ENCODE measurements at regions not wholly inside any gene's neighbourhood (a gene's known extent, or its start where the extent isn't known, plus 50 kb on each side); places are given as distances from the start of the nearest gene placed in this dataset.

- Histone ChIP-seq H3K36me3 (replicated peaks) (no peaks in the 10 kb centered on the region), H3K27me3 (replicated peaks) (no peaks in the 10 kb centered on the region), H3K4me3 (ENCODE audit: low read depth, low read length) (no peak overlapping the region), H3K27ac (no peak overlapping the region)
- in situ Hi-C loops (cut with HindIII; ENCODE audit: low pct_ligation_motif_present, low sequenced_read_pairs), result no loop called here
- TF ChIP-seq, protein P1, sequence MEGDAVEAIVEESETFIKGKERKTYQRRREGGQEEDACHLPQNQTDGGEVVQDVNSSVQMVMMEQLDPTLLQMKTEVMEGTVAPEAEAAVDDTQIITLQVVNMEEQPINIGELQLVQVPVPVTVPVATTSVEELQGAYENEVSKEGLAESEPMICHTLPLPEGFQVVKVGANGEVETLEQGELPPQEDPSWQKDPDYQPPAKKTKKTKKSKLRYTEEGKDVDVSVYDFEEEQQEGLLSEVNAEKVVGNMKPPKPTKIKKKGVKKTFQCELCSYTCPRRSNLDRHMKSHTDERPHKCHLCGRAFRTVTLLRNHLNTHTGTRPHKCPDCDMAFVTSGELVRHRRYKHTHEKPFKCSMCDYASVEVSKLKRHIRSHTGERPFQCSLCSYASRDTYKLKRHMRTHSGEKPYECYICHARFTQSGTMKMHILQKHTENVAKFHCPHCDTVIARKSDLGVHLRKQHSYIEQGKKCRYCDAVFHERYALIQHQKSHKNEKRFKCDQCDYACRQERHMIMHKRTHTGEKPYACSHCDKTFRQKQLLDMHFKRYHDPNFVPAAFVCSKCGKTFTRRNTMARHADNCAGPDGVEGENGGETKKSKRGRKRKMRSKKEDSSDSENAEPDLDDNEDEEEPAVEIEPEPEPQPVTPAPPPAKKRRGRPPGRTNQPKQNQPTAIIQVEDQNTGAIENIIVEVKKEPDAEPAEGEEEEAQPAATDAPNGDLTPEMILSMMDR (IDR thresholded peaks at IDR 0.05; ENCODE audit: low read depth, low read length, missing control alignments), result no peak
- no peak for DNase-seq
Measured at GRCh38 chr18:60775978-60776377, 403.4 kb upstream of the MC4R start.

DNA sequence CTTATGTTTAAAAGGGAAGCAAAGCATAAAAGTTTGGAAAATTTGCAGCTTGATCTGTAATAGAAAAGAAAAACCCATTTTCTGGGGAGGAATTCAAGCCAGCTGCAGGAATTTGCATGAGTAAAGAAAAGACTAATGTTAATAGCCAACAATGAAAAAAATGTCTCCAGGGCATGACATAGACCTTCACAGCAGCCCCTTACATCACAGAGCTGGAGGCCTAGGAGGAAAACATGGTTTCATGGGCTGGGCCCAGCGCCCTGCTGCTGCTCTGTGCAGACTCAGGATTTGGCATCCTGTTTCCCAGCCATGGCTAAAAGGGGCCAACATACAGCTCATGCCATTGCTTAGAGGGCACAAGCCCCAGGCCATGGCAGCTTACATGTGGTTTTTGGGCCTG is 411.6 kb upstream of the MC4R start:
- TF ChIP-seq, protein P1 (IDR thresholded peaks at IDR 0.05; ENCODE audit: low read depth, low read length, missing control alignments), result no peak
- DNase-seq, result no peak
- H3K4me3 ChIP-seq (ENCODE audit: low read depth, low read length), result no peak overlapping the region
- H3K27ac ChIP-seq, result no peak overlapping the region
- no peaks in the 10 kb centered on the region for H3K27me3 ChIP-seq (replicated peaks)
- in situ Hi-C loops (cut with HindIII; ENCODE audit: low pct_ligation_motif_present, low sequenced_read_pairs), result no loop called here
- H3K36me3 ChIP-seq (replicated peaks), result no peaks in the 10 kb centered on the region

GRCh38 chr18:60794802-60795201 is 422.2 kb upstream of the MC4R start:
- H3K27ac ChIP-seq, result no peak overlapping the region
- no peak overlapping the region for H3K4me3 ChIP-seq (ENCODE audit: low read depth, low read length)
- no peaks in the 10 kb centered on the region for H3K27me3 ChIP-seq (replicated peaks)
- in situ Hi-C loops (cut with HindIII; ENCODE audit: low pct_ligation_motif_present, low sequenced_read_pairs), result no loop called here
- TF ChIP-seq, protein P1 (IDR thresholded peaks at IDR 0.05; ENCODE audit: low read depth, low read length, missing control alignments), result no peak
- DNase-seq, result no peak
- no peaks in the 10 kb centered on the region for H3K36me3 ChIP-seq (replicated peaks)

- Histone ChIP-seq H3K36me3 (replicated peaks) (no peaks in the 10 kb centered on the region), H3K27me3 (replicated peaks) (no peaks in the 10 kb centered on the region), H3K4me3 (ENCODE audit: low read depth, low read length) (no peak overlapping the region), H3K27ac (no peak overlapping the region)
- in situ Hi-C loops (cut with HindIII; ENCODE audit: low pct_ligation_motif_present, low sequenced_read_pairs), result no loop called here
- no peak for DNase-seq
- TF ChIP-seq, protein P1 (IDR thresholded peaks at IDR 0.05; ENCODE audit: low read depth, low read length, missing control alignments), result no peak
Measured at GRCh38 chr18:60804415-60804814, 431.8 kb upstream of the MC4R start.

DNA sequence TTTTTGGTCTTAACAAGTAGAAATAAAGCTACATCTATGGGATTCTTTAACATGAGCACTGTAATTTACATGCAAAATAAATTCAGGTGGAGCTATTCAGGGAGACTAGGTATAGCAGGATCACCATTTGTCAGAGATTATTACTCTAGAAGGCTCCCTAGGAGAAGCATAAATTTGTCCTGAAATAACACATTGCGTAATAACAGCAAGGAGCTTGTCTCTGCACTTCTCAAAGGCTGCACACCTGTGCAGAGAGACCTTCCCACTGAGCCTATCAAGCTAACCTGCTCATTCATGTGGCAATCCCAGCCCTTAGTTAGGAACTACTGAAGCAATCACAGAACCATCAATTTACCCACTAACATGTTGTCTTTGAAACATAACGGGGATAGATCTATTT is 437.4 kb upstream of the MC4R start:
- TF ChIP-seq, protein P1 (IDR thresholded peaks at IDR 0.05; ENCODE audit: low read depth, low read length, missing control alignments), result no peak
- DNase-seq, result no peak
- no peaks in the 10 kb centered on the region for H3K36me3 ChIP-seq (replicated peaks)
- H3K4me3 ChIP-seq (ENCODE audit: low read depth, low read length), result no peak overlapping the region
- H3K27ac ChIP-seq, result no peak overlapping the region
- no peaks in the 10 kb centered on the region for H3K27me3 ChIP-seq (replicated peaks)
- in situ Hi-C loops (cut with HindIII; ENCODE audit: low pct_ligation_motif_present, low sequenced_read_pairs), result no loop called here

GRCh38 chr18:60812921-60813320 is 440.3 kb upstream of the MC4R start:
- H3K4me3 ChIP-seq (ENCODE audit: low read depth, low read length), result no peak overlapping the region
- H3K36me3 ChIP-seq (replicated peaks), result no peaks in the 10 kb centered on the region
- DNase-seq, result no peak
- in situ Hi-C loops (cut with HindIII; ENCODE audit: low pct_ligation_motif_present, low sequenced_read_pairs), result no loop called here
- no peaks in the 10 kb centered on the region for H3K27me3 ChIP-seq (replicated peaks)
- H3K27ac ChIP-seq, result no peak overlapping the region
- TF ChIP-seq, protein P1 (IDR thresholded peaks at IDR 0.05; ENCODE audit: low read depth, low read length, missing control alignments), result no peak
